Mesenchymal stem cell (in vitro differentiated cells and primary cell): ENCODE measurements at regions not wholly inside any gene's neighbourhood (a gene's known extent, or its start where the extent isn't known, plus 50 kb on each side); places are given as distances from the start of the nearest gene placed in this dataset.

Experiments used
- DNase-seq: peaks from one replicate; pipeline ENCODE4 v3.0.0-alpha.2; 2013
- H2AFZ ChIP-seq: one replicate; pipeline ENCODE4 v1.6.1; 2013; ENCODE audit warnings: low read depth, mild to moderate bottlenecking, control low read depth, inconsistent platforms, low read length, moderate library complexity
- H2AK5ac ChIP-seq: 2 replicates; pipeline ENCODE4 v1.6.1; 2013; ENCODE audit warnings: low read length, moderate library complexity, mild to moderate bottlenecking, inconsistent platforms; ENCODE audit not compliant: severe bottlenecking
- H2BK120ac ChIP-seq: one replicate; pipeline ENCODE4 v1.6.1; 2013; ENCODE audit warnings: low read depth, mild to moderate bottlenecking, inconsistent platforms, low read length, moderate library complexity
- H2BK12ac ChIP-seq, 2 experiments: one replicate each; pipeline ENCODE4 v1.6.1; 2013; ENCODE audit warnings: inconsistent platforms in 2 of 2, low read length in 2 of 2, mild to moderate bottlenecking in 2 of 2, moderate library complexity in 2 of 2, control low read depth in 1 of 2
- H2BK15ac ChIP-seq: one replicate; pipeline ENCODE4 v1.6.1; 2013; ENCODE audit warnings: mild to moderate bottlenecking, low read depth, inconsistent platforms; ENCODE audit not compliant: poor library complexity, severe bottlenecking
- H2BK5ac ChIP-seq: 2 replicates; pipeline ENCODE4 v1.6.1; 2013; ENCODE audit warnings: low read depth, mild to moderate bottlenecking, low read length, control low read depth, inconsistent platforms; ENCODE audit not compliant: poor library complexity, severe bottlenecking
- H3K14ac ChIP-seq, 2 experiments: one replicate each; pipeline ENCODE4 v1.6.1; 2013; ENCODE audit warnings: inconsistent platforms in 2 of 2, low read length in 2 of 2, control low read depth in 1 of 2, mild to moderate bottlenecking in 1 of 2, moderate library complexity in 1 of 2
- H3K18ac ChIP-seq, 2 experiments: one replicate each; pipeline ENCODE4 v1.6.1; 2013; ENCODE audit warnings: inconsistent platforms in 2 of 2, low read length in 2 of 2, control low read depth in 1 of 2, low read depth in 1 of 2, mild to moderate bottlenecking in 1 of 2
- H3K23ac ChIP-seq, 2 experiments: one replicate each; pipeline ENCODE4 v1.6.1; 2013; ENCODE audit warnings: inconsistent platforms in 2 of 2, low read length in 2 of 2, mild to moderate bottlenecking in 2 of 2, moderate library complexity in 2 of 2, control low read depth in 1 of 2
- H3K27ac ChIP-seq: 2 replicates; pipeline ENCODE4 v1.5.1; 2013; ENCODE audit warnings: mild to moderate bottlenecking, moderate library complexity, low read length, control low read depth, inconsistent platforms; ENCODE audit not compliant: poor library complexity, severe bottlenecking
- H3K27me3 ChIP-seq, 2 experiments: 2 replicates each; pipeline versions ENCODE4 v1.6.1 to v1.7.0; 2013; ENCODE audit warnings: low read length in 2 of 2, mild to moderate bottlenecking in 2 of 2, moderate library complexity in 2 of 2, control low read depth in 1 of 2, inconsistent platforms in 1 of 2; ENCODE audit not compliant: control insufficient read depth in 1 of 2, insufficient read depth in 1 of 2
- H3K36me3 ChIP-seq, 2 experiments: 2 replicates each; pipeline versions ENCODE4 v1.6.1 to v1.7.0; 2013; ENCODE audit warnings: low read length in 2 of 2, control low read depth in 1 of 2, inconsistent platforms in 1 of 2, low read depth in 1 of 2, mild to moderate bottlenecking in 1 of 2; ENCODE audit not compliant: insufficient read depth in 2 of 2, control insufficient read depth in 1 of 2
- H3K4ac ChIP-seq, 2 experiments: one replicate each; pipeline ENCODE4 v1.6.1; 2013; ENCODE audit warnings: inconsistent platforms in 2 of 2, low read length in 2 of 2, mild to moderate bottlenecking in 2 of 2, moderate library complexity in 2 of 2, control low read depth in 1 of 2, low read depth in 1 of 2
- H3K4me1 ChIP-seq: 2 replicates; pipeline ENCODE4 v1.6.1; 2013; ENCODE audit warnings: low read depth, low read length, control low read depth; ENCODE audit not compliant: control insufficient read depth, insufficient read depth
- H3K4me2 ChIP-seq: 2 replicates; pipeline ENCODE4 v1.6.1; 2013; ENCODE audit warnings: low read length, mild to moderate bottlenecking, inconsistent platforms; ENCODE audit not compliant: poor library complexity, severe bottlenecking
- H3K4me3 ChIP-seq, 2 experiments: 2 replicates each; pipeline versions ENCODE4 v1.5.1 to v1.7.0; 2013; ENCODE audit warnings: low read length in 2 of 2, mild to moderate bottlenecking in 2 of 2, control low read depth in 1 of 2, low read depth in 1 of 2; ENCODE audit not compliant: insufficient read depth in 1 of 2
- H3K79me1 ChIP-seq: replicated peaks from 2 replicates; pipeline ENCODE4 v1.6.1; 2013; ENCODE audit warnings: mild to moderate bottlenecking, control low read depth, low read length, inconsistent platforms; ENCODE audit not compliant: poor library complexity, severe bottlenecking
- H3K9ac ChIP-seq: 2 replicates; pipeline ENCODE4 v1.7.0; 2013; ENCODE audit warnings: mild to moderate bottlenecking, low read length, moderate library complexity
- H3K9me3 ChIP-seq: 2 replicates; pipeline ENCODE4 v1.7.0; 2013; ENCODE audit warnings: mild to moderate bottlenecking, low read length; ENCODE audit not compliant: control insufficient read depth
- H4K8ac ChIP-seq: one replicate; pipeline ENCODE4 v1.6.1; 2013; ENCODE audit warnings: inconsistent platforms, mild to moderate bottlenecking, low read length, moderate library complexity
- H4K91ac ChIP-seq: one replicate; pipeline ENCODE4 v1.6.1; 2013; ENCODE audit warnings: mild to moderate bottlenecking, low read length, inconsistent platforms
- WGBS: methylation state at CpG from one replicate; pipeline ENCODE4 v1.1.7; 2013; ENCODE audit warnings: mixed read lengths; 5-methylcytosine and 5-hydroxymethylcytosine counted together

- no peak overlapping the region for H2BK12ac ChIP-seq
- H3K23ac ChIP-seq, result no peak overlapping the region
- H3K27me3 ChIP-seq, result no peaks in the 10 kb centered on the region
- H4K8ac ChIP-seq, result no peak overlapping the region
- H2AFZ ChIP-seq, result no peak overlapping the region
- H2AK5ac ChIP-seq, result no peak overlapping the region
- 69% methylated on average over 1 of the region's 1 CpG for WGBS
- H4K91ac ChIP-seq, result no peak overlapping the region
- H3K4me1 ChIP-seq, result no peaks in the 10 kb centered on the region
- H3K36me3 ChIP-seq, result no peaks in the 10 kb centered on the region
- H3K9me3 ChIP-seq, result no peaks in the 10 kb centered on the region
- no peak overlapping the region for H3K18ac ChIP-seq
- H2BK15ac ChIP-seq, result no peak overlapping the region
- H3K4me3 ChIP-seq, result no peak overlapping the region
- no peak overlapping the region for H3K27ac ChIP-seq
- no peak overlapping the region for H3K14ac ChIP-seq
- H3K9ac ChIP-seq, result no peak overlapping the region
- H3K4ac ChIP-seq, result no peak overlapping the region
- no peaks in the 10 kb centered on the region for H3K79me1 ChIP-seq
- no peak for DNase-seq
- H3K4me2 ChIP-seq, result no peak overlapping the region
- no peak overlapping the region for H2BK120ac ChIP-seq
- no peak overlapping the region for H2BK5ac ChIP-seq
These were observed 348.7 kb downstream of the OMA1 start for GRCh38 chr1:58197811-58198210.

GRCh38 chr1:58190267-58190988, 356.1 kb downstream of the OMA1 start:
- H3K27me3 ChIP-seq, result no peaks in the 10 kb centered on the region
- no peak overlapping the region for H2BK12ac ChIP-seq
- H3K23ac ChIP-seq, result no peak overlapping the region
- no peak overlapping the region for H3K4ac ChIP-seq
- H3K4me3 ChIP-seq, result no peak overlapping the region
- no peak overlapping the region for H2BK120ac ChIP-seq
- no peak overlapping the region for H2BK15ac ChIP-seq
- no peak overlapping the region for H3K27ac ChIP-seq
- WGBS, result 80% methylated on average over 10 of the region's 10 CpGs
- H3K9ac ChIP-seq, result no peak overlapping the region
- H3K4me1 ChIP-seq, result no peaks in the 10 kb centered on the region
- no peak overlapping the region for H2AFZ ChIP-seq
- no peak overlapping the region for H2AK5ac ChIP-seq
- no peak overlapping the region for H4K8ac ChIP-seq
- H3K36me3 ChIP-seq, result no peaks in the 10 kb centered on the region
- DNase-seq, result no peak
- no peak overlapping the region for H4K91ac ChIP-seq
- no peak overlapping the region for H3K14ac ChIP-seq
- no peaks in the 10 kb centered on the region for H3K79me1 ChIP-seq
- H3K9me3 ChIP-seq, result no peaks in the 10 kb centered on the region
- H3K4me2 ChIP-seq, result no peak overlapping the region
- H2BK5ac ChIP-seq, result no peak overlapping the region
- no peak overlapping the region for H3K18ac ChIP-seq

- Histone ChIP-seq H3K27ac (no peak overlapping the region), H2BK12ac (no peak overlapping the region), H3K79me1 (no peaks in the 10 kb centered on the region), H3K36me3 (no peaks in the 10 kb centered on the region), H3K9me3 (no peaks in the 10 kb centered on the region), H3K14ac (no peak overlapping the region), H3K4ac (no peak overlapping the region), H2AK5ac (no peak overlapping the region), H3K23ac (no peak overlapping the region), H3K4me3 (no peak overlapping the region), H3K4me2 (no peak overlapping the region), H4K91ac (no peak overlapping the region), H3K4me1 (no peaks in the 10 kb centered on the region), H3K27me3 (no peaks in the 10 kb centered on the region), H3K9ac (no peak overlapping the region), H3K18ac (no peak overlapping the region), H2AFZ (no peak overlapping the region), H2BK5ac (no peak overlapping the region), H2BK120ac (no peak overlapping the region), H2BK15ac (no peak overlapping the region), H4K8ac (no peak overlapping the region)
- no peak for DNase-seq
- WGBS, result 77% methylated on average over 3 of the region's 3 CpGs
These were observed 357.1 kb downstream of the OMA1 start for GRCh38 chr1:58189453-58189852.

- Histone ChIP-seq H3K27me3 (no peaks in the 10 kb centered on the region), H3K4ac (no peak overlapping the region), H2BK15ac (no peak overlapping the region), H3K27ac (no peak overlapping the region), H4K91ac (no peak overlapping the region), H3K4me3 (no peak overlapping the region), H2AK5ac (no peak overlapping the region), H2AFZ (no peak overlapping the region), H2BK120ac (no peak overlapping the region), H3K18ac (no peak overlapping the region), H2BK5ac (no peak overlapping the region), H3K9me3 (no peaks in the 10 kb centered on the region), H3K9ac (no peak overlapping the region), H3K36me3 (no peaks in the 10 kb centered on the region), H2BK12ac (no peak overlapping the region), H3K14ac (no peak overlapping the region), H3K23ac (no peak overlapping the region), H3K4me2 (no peak overlapping the region), H3K4me1 (no peaks in the 10 kb centered on the region), H3K79me1 (no peaks in the 10 kb centered on the region), H4K8ac (no peak overlapping the region)
- 20% methylated on average over 2 of the region's 2 CpGs for WGBS
- DNase-seq, result no peak
These were observed 363.2 kb downstream of the OMA1 start for GRCh38 chr1:58183286-58183685.
